Activated naive CD8-positive, alpha-beta T cell treated with anti-CD3 and anti-CD28 coated beads, Interleukin-2, amount 50 U/mL, for 24 hours (primary cell): ENCODE measurements at regions not wholly inside any gene's neighbourhood (a gene's known extent, or its start where the extent isn't known, plus 50 kb on each side); places are given as distances from the start of the nearest gene placed in this dataset.

ENCODE experiments used
- ATAC-seq: fragments of 150-1000 bp; cut with Tn5 transposase; one replicate; pipeline ENCODE4 v1.10.0; 2021
- DNase-seq: peaks from one replicate; pipeline ENCODE4 v3.0.0; 2021
- H3K27ac Mint-ChIP-seq: one replicate; pipeline ENCODE4 v1.8.0; 2021; ENCODE audit warnings: mild to moderate bottlenecking, mixed read lengths
- H3K27me3 Mint-ChIP-seq: one replicate; pipeline ENCODE4 v1.8.0; 2021; ENCODE audit warnings: mixed read lengths
- H3K36me3 Mint-ChIP-seq: one replicate; pipeline ENCODE4 v1.8.0; 2021; ENCODE audit warnings: low read depth, mixed read lengths
- H3K4me1 Mint-ChIP-seq: one replicate; pipeline ENCODE4 v1.8.0; 2021; ENCODE audit warnings: mixed read lengths
- H3K4me3 Mint-ChIP-seq: one replicate; pipeline ENCODE4 v1.8.0; 2021; ENCODE audit warnings: mild to moderate bottlenecking, moderate library complexity, mixed read lengths
- H3K9me3 Mint-ChIP-seq: one replicate; pipeline ENCODE4 v1.8.0; 2021; ENCODE audit warnings: mixed read lengths

DNA sequence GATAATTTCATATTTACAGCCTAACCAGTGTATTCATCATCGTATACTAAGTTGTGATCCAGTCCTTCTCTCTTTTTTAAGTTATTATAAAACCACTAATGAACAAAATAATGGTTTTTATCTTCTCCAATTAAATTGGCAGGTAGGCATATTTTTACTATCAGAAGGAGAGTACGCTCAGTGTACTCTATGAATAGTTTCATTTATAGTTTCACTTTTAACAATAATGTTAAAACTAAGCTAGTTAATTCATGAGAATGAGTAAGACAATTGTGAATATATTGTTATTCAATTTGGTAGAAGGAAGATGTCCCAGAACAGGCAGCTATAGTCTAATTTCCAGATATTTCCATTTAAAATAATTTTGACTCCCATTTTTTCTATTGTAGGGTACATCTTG lies 277.1 kb downstream of the RASSF9 start:
- H3K27ac Mint-ChIP-seq: no peak overlapping the region
- DNase-seq (no peak), ATAC-seq (no peak)
- H3K4me3 Mint-ChIP-seq: no peak overlapping the region
- no peaks in the 10 kb centered on the region for H3K4me1 Mint-ChIP-seq
- H3K36me3 Mint-ChIP-seq: no peaks in the 10 kb centered on the region
- no peaks in the 10 kb centered on the region for H3K27me3 Mint-ChIP-seq
- no peaks in the 10 kb centered on the region for H3K9me3 Mint-ChIP-seq

DNA sequence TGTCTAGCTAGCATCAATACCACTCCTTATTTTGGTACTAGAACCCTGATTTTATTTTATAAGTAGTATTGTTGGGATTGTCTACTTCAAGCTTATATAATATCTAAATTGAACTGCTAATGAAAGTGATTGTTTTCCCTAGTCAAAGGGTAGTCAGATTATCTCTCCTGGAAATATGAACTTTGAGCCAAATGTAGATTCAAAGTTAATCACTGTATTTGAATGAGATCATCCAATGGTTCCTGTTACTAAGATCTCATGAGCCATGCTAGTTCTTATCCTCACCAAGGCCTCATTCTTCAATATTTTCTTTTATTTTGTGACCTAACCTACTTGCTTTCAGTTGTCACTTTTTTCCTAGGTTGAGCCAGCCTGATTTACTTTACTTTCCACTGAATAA lies 276.7 kb downstream of the RASSF9 start:
- Mint-ChIP-seq H3K4me1 (no peaks in the 10 kb centered on the region), H3K36me3 (no peaks in the 10 kb centered on the region), H3K27me3 (no peaks in the 10 kb centered on the region), H3K4me3 (no peak overlapping the region), H3K27ac (no peak overlapping the region), H3K9me3 (no peaks in the 10 kb centered on the region)
- ATAC-seq: no peak
- DNase-seq: no peak

DNA sequence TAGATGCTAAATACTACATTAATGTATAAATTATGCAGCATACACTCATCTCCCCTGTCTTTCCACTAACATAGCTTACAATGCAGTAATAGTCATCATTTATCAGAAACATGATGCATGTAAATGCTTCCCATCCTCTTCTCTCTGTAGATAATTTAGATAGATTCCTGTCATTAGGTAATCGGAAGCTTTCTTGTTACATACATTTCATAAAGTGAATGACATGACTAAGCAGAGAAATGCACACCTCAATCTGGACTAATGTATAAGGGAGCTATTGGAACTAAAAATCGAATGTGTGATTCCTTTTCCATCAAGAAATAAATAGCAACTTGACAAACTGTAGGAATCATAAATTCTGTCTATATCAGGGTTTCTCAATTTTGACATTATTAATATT lies 273.4 kb downstream of the RASSF9 start:
- no peaks in the 10 kb centered on the region for H3K4me1 Mint-ChIP-seq

DNA sequence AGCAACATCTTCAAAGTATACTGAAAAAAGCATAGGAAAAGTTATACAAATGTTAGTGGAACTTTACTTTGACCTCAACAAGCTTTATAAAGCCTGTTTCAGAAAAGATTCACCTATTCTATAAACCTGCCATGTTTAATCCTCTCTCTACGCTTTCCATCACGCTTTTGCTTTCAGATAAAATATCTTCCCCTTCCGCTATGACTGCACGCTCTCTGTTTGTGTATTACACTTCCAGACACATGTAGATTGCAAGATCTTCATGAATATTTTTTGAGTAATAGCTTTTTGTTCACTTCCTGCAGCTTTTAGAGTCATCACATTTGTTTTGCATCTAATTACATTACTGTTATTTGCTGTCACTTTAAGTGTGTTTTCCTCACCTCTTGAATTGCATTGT lies 271.4 kb downstream of the RASSF9 start:
- Mint-ChIP-seq H3K36me3 (no peaks in the 10 kb centered on the region), H3K27ac (no peak overlapping the region), H3K4me1 (no peaks in the 10 kb centered on the region), H3K9me3 (no peaks in the 10 kb centered on the region), H3K4me3 (no peak overlapping the region), H3K27me3 (no peaks in the 10 kb centered on the region)
- no peak for ATAC-seq
- no peak for DNase-seq

More for the DNA sequence above, 273.4 kb downstream of the RASSF9 start:
- H3K9me3 Mint-ChIP-seq: no peaks in the 10 kb centered on the region
- no peak overlapping the region for H3K27ac Mint-ChIP-seq
- H3K27me3 Mint-ChIP-seq: no peaks in the 10 kb centered on the region
- no peak for DNase-seq
- H3K4me3 Mint-ChIP-seq: no peak overlapping the region
- H3K36me3 Mint-ChIP-seq: no peaks in the 10 kb centered on the region
- no peak for ATAC-seq

DNA sequence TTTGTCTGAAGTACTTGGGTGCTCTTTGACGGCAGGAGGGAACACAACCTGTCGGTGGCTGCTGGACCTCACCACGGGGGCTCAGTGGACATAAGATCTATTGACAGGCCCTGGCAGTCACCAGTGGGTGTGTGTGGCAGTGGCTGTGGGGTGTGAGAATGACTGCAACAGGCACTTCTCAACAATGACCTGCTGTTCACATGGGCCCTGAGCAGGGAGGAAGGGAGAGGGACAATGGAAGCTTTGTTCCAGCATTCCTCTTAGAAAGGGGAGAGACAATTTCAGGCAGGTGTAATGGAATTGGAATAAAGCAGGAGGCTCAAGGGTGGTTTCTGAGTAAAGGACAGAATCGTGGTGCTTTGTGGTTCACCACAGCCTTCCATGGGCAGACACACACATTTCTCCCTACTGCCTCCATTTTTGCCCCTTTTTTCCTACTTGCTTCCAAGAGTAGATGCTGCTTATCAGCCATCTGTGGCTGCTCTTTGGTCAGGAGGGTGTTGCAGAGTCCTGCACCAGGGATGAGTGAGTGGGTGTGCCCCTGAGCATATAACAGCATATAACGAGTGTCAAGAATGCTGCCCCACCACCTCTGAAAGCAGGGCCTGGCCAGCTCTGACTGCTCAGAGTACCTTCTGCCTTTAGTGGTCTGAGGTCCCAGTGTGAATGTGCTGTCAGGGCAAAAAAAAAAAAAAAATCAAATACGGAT lies 267.7 kb downstream of the RASSF9 start:
- H3K4me3 Mint-ChIP-seq: no peak overlapping the region
- no peaks in the 10 kb centered on the region for H3K4me1 Mint-ChIP-seq
- ATAC-seq (no peak), DNase-seq (no peak)
- no peaks in the 10 kb centered on the region for H3K27me3 Mint-ChIP-seq
- H3K9me3 Mint-ChIP-seq: no peaks in the 10 kb centered on the region
- H3K36me3 Mint-ChIP-seq: no peaks in the 10 kb centered on the region
- H3K27ac Mint-ChIP-seq: no peak overlapping the region

DNA sequence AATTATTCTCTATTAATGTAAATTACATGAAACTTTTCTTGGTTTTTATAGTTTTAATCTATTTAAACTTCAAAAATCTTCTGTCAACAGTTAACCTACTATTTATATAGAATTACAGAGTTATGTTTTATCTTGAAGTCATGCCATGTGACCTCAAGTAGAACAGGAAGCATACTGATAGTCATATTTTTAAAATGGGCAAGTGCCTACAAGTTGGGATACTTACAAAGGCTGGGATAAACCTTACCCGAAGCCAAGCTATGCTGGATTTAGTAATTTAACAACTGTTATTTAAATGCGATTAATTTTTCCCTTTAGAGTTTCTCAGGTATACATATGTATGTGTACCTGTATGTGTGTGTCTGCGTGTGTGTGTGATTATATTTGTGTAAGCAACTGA lies 266.9 kb downstream of the RASSF9 start:
- Mint-ChIP-seq H3K36me3 (no peaks in the 10 kb centered on the region), H3K9me3 (no peaks in the 10 kb centered on the region), H3K4me3 (no peak overlapping the region), H3K27me3 (no peaks in the 10 kb centered on the region), H3K4me1 (no peaks in the 10 kb centered on the region), H3K27ac (no peak overlapping the region)
- ATAC-seq: no peak
- no peak for DNase-seq

DNA sequence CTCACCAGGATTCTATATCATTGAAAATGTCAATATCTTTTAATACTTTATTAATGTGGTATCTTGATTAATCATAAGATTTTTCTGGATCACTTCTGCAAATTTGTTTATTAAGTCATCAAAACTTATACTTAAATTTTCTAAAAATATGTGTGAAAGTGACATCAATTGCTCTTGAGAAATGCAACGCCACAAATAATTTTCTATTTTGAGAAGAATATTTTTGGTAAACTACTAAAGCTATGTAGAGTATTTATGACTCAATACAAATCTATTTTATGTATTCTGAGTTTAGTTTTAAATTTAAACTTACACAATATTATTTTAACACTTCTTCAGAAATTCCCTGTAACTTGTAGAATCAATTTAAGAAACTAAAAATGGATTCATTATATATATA lies 263.3 kb downstream of the RASSF9 start:
- H3K4me3 Mint-ChIP-seq: no peak overlapping the region
- no peak overlapping the region for H3K27ac Mint-ChIP-seq
- no peaks in the 10 kb centered on the region for H3K4me1 Mint-ChIP-seq
- no peaks in the 10 kb centered on the region for H3K27me3 Mint-ChIP-seq
- no peak for DNase-seq
- no peaks in the 10 kb centered on the region for H3K9me3 Mint-ChIP-seq
- no peak for ATAC-seq
- H3K36me3 Mint-ChIP-seq: no peaks in the 10 kb centered on the region

DNA sequence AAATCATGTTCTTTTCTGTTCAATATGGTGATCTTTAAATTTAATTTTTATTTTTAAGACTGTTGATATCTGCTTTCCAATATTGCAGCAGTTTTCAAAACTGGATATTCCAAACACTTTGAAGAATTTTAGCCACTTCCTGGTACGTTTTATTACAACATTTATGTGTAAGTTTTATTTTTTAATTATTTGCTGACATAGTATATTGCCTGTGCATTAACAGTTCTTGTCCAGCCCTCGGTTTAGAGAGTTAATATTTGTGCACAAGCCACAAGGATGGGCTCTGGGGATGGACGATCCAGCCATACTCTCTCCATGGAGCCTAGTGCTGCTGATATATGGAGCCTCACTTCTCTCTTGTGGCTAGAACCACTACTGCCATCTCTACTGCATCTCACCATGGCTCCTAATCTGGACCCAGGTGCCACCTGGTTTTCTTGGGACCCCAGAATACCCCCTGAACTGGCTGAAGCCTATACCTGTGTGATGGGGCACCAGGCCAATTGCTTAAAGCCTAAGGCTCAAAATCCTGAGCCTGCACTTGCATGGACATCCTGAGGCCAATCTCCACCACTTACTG lies 262.5 kb downstream of the RASSF9 start:
- DNase-seq: no peak
- Mint-ChIP-seq H3K9me3 (no peaks in the 10 kb centered on the region), H3K4me3 (no peak overlapping the region), H3K4me1 (no peaks in the 10 kb centered on the region), H3K27me3 (no peaks in the 10 kb centered on the region), H3K36me3 (no peaks in the 10 kb centered on the region), H3K27ac (no peak overlapping the region)
- no peak for ATAC-seq

DNA sequence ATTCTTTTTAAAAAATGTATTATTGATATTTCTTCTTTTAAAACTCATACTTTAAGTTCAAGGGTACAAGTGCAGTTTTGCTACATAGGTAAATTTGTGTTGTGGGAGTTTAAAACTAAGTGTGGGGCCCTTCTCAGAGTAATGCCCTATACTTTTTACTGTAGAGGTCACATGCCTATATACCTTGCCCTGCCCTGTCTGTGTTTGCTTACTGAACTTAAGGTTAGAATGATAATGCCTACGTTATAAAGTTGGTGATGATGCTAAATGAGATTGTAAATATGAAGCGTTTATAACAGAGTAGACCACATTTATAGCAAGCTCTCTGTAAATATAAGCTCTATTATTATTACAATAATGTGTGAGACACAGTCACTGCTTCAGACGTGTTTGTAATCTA lies 261.9 kb downstream of the RASSF9 start:
- Mint-ChIP-seq H3K9me3 (no peaks in the 10 kb centered on the region), H3K4me3 (no peak overlapping the region), H3K4me1 (no peaks in the 10 kb centered on the region), H3K36me3 (no peaks in the 10 kb centered on the region), H3K27me3 (no peaks in the 10 kb centered on the region), H3K27ac (no peak overlapping the region)
- DNase-seq (no peak), ATAC-seq (no peak)

DNA sequence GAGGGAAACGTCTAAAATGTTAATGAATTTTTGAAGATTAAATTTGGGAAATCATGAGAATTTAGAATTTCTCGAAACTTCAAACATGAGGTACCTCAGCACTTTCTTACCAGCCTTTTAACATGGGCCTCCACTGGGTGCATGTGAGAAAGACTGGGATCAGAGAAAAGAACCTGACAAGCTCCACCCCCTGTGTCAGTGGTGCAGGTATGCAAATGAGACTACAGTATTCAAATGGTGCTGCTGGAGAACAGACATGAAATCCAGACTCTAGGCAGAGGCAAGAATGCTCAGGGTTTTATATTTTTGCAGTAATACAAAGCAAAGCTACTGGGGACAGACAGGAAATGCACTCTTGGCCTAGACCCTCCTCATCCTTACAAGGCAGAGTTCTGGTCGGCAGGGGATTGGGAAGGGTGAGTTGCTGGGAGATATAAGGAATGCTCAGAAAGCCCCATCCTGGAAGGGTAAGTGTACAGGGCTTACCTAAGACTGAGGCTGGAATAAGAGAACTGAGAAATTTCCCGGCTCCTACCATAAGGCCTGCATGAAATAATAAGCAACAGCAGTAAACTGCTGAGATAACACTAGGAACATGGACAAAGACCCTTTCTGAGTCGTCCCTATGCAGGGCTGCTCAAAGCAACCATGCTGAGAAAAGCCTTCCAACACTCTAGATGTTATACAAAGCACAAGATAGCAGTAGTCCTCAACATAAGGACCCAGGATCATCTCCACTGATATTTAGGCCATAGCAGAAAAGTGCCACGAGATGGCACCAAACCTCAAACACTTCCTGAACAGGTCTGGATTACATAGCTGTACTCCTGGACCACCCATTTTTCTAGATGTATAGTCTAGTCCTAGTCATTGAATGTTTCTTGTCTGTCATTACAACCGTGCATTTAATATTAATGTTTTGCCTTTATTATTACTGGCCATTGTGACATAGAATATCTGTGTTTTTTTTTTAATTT lies 260.8 kb downstream of the RASSF9 start:
- no peak overlapping the region for H3K4me3 Mint-ChIP-seq
- ATAC-seq (peak; percentile 61), DNase-seq (peak; percentile 12)

DNA sequence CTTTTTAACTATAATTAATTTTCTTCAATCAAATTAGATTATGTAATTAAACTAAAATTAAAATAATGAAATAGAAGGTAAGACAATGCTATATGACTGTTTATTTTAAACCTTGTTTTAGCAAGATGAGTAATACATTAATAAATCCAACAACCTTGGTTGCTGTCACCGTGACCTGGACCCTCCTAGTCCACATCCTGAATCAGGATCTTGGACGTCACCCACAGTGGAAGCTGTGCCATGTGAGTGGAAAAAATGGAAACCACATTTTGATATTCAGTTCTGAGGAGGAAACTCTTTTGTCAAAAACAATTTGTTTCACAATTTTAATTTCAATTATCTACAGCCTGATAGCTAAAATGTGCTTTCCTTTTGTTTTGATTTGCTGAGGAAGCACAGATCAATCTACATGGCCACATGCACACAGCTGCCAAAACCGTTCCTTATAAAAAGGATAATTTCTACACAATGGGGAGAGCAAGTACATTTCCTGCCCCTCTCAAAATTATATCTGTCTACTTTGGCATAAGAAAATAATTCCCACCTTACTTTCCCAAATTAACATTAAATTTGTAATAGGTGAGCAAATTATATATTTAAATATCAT lies 255.5 kb downstream of the RASSF9 start:
- no peaks in the 10 kb centered on the region for H3K27me3 Mint-ChIP-seq
- no peak overlapping the region for H3K27ac Mint-ChIP-seq
- no peak overlapping the region for H3K4me3 Mint-ChIP-seq
- DNase-seq (no peak), ATAC-seq (no peak)
- H3K4me1 Mint-ChIP-seq: no peaks in the 10 kb centered on the region
- no peaks in the 10 kb centered on the region for H3K36me3 Mint-ChIP-seq
- H3K9me3 Mint-ChIP-seq: no peaks in the 10 kb centered on the region

More for the DNA sequence above, 260.8 kb downstream of the RASSF9 start:
- H3K4me1 Mint-ChIP-seq: no peaks in the 10 kb centered on the region
- H3K27me3 Mint-ChIP-seq: no peaks in the 10 kb centered on the region
- no peaks in the 10 kb centered on the region for H3K36me3 Mint-ChIP-seq
- no peak overlapping the region for H3K27ac Mint-ChIP-seq
- H3K9me3 Mint-ChIP-seq: no peaks in the 10 kb centered on the region

DNA sequence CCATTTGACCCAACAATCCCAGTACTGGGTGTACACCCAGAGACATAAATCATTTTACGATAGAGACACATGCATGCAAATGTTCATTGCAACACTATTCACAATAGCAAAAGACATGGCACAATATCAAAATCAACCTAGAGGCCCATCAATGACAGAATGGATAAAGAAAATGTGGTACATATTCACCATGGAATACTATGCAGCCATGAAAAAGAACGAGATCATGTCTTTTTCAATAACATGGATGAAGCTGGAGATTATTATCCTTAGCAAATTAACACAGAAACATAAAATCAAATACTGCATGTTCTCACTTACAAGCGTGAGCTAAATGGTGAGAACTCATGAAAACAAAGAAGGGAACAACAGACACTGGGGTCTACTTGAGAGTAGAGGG lies 249.1 kb downstream of the RASSF9 start:
- ATAC-seq: no peak
- no peak overlapping the region for H3K4me3 Mint-ChIP-seq
- H3K27me3 Mint-ChIP-seq: no peaks in the 10 kb centered on the region
- H3K9me3 Mint-ChIP-seq: peaks cover 14% of the 10 kb centered on the region
- no peaks in the 10 kb centered on the region for H3K36me3 Mint-ChIP-seq
- H3K27ac Mint-ChIP-seq: no peak overlapping the region
- no peak for DNase-seq
- H3K4me1 Mint-ChIP-seq: no peaks in the 10 kb centered on the region

DNA sequence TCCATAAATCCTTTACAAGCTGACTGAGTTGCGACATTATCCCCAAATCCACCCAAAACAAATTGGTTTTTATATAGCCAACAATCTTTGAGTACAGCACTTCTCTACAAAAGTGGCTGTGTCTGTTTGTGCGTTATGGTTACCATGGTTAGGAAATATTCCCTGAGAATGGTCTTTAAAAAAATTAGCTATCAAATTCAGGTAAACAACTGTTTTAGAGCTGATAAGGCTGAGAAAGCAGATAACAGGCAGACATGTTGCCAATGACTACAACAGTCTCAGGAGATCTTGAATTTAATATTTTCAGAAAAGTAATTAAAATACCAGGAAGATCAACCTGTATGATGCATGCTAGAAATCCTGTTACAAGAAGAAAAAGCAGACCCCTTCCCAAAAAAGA lies 248.0 kb downstream of the RASSF9 start:
- no peak for DNase-seq
- Mint-ChIP-seq H3K27me3 (no peaks in the 10 kb centered on the region), H3K9me3 (peaks cover 17% of the 10 kb centered on the region), H3K36me3 (no peaks in the 10 kb centered on the region), H3K27ac (no peak overlapping the region), H3K4me3 (no peak overlapping the region), H3K4me1 (no peaks in the 10 kb centered on the region)
- ATAC-seq: no peak

DNA sequence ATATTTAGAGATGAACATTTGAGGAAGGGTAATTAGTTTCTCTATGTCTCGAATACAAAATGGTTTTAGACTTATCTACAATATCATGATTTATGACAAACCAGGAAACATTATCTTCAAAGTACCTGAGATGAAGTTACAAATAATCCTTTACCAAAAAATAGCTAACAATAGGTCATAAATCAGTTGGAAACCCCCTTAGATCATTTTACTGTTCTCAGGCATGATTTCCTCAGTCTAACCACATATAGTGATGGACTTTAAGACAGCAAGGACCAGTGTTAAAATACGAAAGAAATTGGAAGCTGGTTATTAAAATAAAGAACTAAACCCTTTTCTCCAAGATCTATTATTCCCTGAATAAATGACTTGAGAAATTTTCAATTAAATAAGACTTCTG lies 235.4 kb downstream of the RASSF9 start:
- no peak for ATAC-seq
- no peaks in the 10 kb centered on the region for H3K4me1 Mint-ChIP-seq
- no peak overlapping the region for H3K4me3 Mint-ChIP-seq
- no peaks in the 10 kb centered on the region for H3K36me3 Mint-ChIP-seq
- H3K9me3 Mint-ChIP-seq: peaks cover 11% of the 10 kb centered on the region
- no peaks in the 10 kb centered on the region for H3K27me3 Mint-ChIP-seq
- no peak overlapping the region for H3K27ac Mint-ChIP-seq
- no peak for DNase-seq
